Esophagus squamous epithelium (tissue), 4 donors: ENCODE measurements at regions not wholly inside any gene's neighbourhood (a gene's known extent, or its start where the extent isn't known, plus 50 kb on each side); places are given as distances from the start of the nearest gene placed in this dataset.

ENCODE experiments used
- POLR2A ChIP-seq, 4 donors: fragments of 450-650 bp; IDR thresholded peaks; one replicate each; pipeline ENCODE4 v1.6.1; 2017; ENCODE audit warnings: antibody characterized with exemption in 4 of 4, mild to moderate bottlenecking in 4 of 4, moderate library complexity in 3 of 4
- TF ChIP-seq, protein P1 (sequence below), 6 experiments: fragments of 450-650 bp in 4 of 6; fragments of 200-600 bp in 2 of 6; sonication (generic) in 2 of 6; IDR thresholded peaks; one replicate each; pipeline ENCODE4 v1.5.1; 2016 to 2019; ENCODE audit warnings: antibody characterized with exemption in 6 of 6, mild to moderate bottlenecking in 4 of 6, moderate library complexity in 4 of 6

GRCh38 chr2:117342415-117342814, 472.1 kb upstream of the DDX18 start:
- TF ChIP-seq, protein P1, sequence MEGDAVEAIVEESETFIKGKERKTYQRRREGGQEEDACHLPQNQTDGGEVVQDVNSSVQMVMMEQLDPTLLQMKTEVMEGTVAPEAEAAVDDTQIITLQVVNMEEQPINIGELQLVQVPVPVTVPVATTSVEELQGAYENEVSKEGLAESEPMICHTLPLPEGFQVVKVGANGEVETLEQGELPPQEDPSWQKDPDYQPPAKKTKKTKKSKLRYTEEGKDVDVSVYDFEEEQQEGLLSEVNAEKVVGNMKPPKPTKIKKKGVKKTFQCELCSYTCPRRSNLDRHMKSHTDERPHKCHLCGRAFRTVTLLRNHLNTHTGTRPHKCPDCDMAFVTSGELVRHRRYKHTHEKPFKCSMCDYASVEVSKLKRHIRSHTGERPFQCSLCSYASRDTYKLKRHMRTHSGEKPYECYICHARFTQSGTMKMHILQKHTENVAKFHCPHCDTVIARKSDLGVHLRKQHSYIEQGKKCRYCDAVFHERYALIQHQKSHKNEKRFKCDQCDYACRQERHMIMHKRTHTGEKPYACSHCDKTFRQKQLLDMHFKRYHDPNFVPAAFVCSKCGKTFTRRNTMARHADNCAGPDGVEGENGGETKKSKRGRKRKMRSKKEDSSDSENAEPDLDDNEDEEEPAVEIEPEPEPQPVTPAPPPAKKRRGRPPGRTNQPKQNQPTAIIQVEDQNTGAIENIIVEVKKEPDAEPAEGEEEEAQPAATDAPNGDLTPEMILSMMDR (IDR thresholded peaks at IDR 0.05), result no peak
- TF ChIP-seq POLR2A (IDR thresholded peaks at IDR 0.05), result no peak
